Epithelial cell of proximal tubule (primary cell): ENCODE measurements at regions not wholly inside any gene's neighbourhood (a gene's known extent, or its start where the extent isn't known, plus 50 kb on each side); places are given as distances from the start of the nearest gene placed in this dataset.
"Not testable (repeated sequence)": the region's sequence is repeated elsewhere in the genome, so short reads cannot be mapped to it uniquely, and the experiment has no call there.

Experiments used
- DNase-seq: peaks from one replicate; pipeline ENCODE4 v3.0.0-alpha.2; 2011; ENCODE audit warnings: low read depth
- H3K4me3 ChIP-seq: 2 replicates; pipeline ENCODE4 v1.5.1; 2011; ENCODE audit warnings: low read depth, mild to moderate bottlenecking, low read length
- CTCF ChIP-seq: conservative IDR thresholded peaks from 2 replicates; pipeline ENCODE4 v1.5.1; 2012; ENCODE audit warnings: low read depth, mild to moderate bottlenecking, low read length

GRCh38 chr13:24968416-24968815 is 127.5 kb upstream of the PABPC3 start:
- not testable (repeated sequence) for DNase-seq
- peak overlapping the region; percentile 56 for H3K4me3 ChIP-seq
- peak; percentile 55 for TF ChIP-seq CTCF

GRCh38 chr13:24973102-24973501 is 122.8 kb upstream of the PABPC3 start:
- DNase-seq, H3K4me3 ChIP-seq: not testable (repeated sequence)

- not testable (repeated sequence) for DNase-seq, H3K4me3 ChIP-seq
Measured at GRCh38 chr13:24981181-24981803, 114.6 kb upstream of the PABPC3 start.

GRCh38 chr13:24982333-24982999 is 113.5 kb upstream of the PABPC3 start:
- DNase-seq, result no peak
- no peak overlapping the region for H3K4me3 ChIP-seq
- no peak for TF ChIP-seq CTCF

GRCh38 chr13:24983094-24983493 is 112.8 kb upstream of the PABPC3 start:
- no peak for TF ChIP-seq CTCF
- no peak for DNase-seq
- no peak overlapping the region for H3K4me3 ChIP-seq

GRCh38 chr13:24984134-24984533 is 111.8 kb upstream of the PABPC3 start:
- no peak overlapping the region for H3K4me3 ChIP-seq
- DNase-seq, result no peak
- no peak for TF ChIP-seq CTCF

- DNase-seq, result no peak
- TF ChIP-seq CTCF, result peak; percentile 19
- H3K4me3 ChIP-seq, result no peak overlapping the region
Measured at GRCh38 chr13:24985107-24985506, 110.8 kb upstream of the PABPC3 start.

- H3K4me3 ChIP-seq, result no peak overlapping the region
- TF ChIP-seq CTCF, result no peak
- no peak for DNase-seq
Measured at GRCh38 chr13:24985896-24986295, 110.0 kb upstream of the PABPC3 start.
